A673 (cell line): ENCODE measurements at regions not wholly inside any gene's neighbourhood (a gene's known extent, or its start where the extent isn't known, plus 50 kb on each side); places are given as distances from the start of the nearest gene placed in this dataset.

ENCODE experiments used
- BruUV-seq: library from RNA; stranded (reverse); fragments of 400-500 nt; replicated peaks from 2 replicates; lab custom pipeline; 2021; lab: Mats Ljungman, UMichigan
- CTCF ChIA-PET: fragments of 300-600 bp; sonication (Branson Sonifier 250); formaldehyde crosslinking; loops from one replicate; lab custom pipeline; 2022; ENCODE audit warnings: antibody characterized with exemption; lab: Charles Lee
- POLR2A ChIA-PET: fragments of 300-600 bp; sonication (Branson Sonifier 250); formaldehyde crosslinking; loops from one replicate; lab custom pipeline; 2022; ENCODE audit warnings: antibody characterized with exemption; ENCODE audit not compliant: low non-redundant PET; lab: Charles Lee
- DNase-seq: peaks from one replicate; pipeline ENCODE4 v3.0.0-alpha.2; 2015; ENCODE audit warnings: low spot score
- H3K27ac ChIP-seq: fragments of 200-600 bp; sonication (generic); 2 replicates; pipeline ENCODE4 v1.5.1; 2016; ENCODE audit warnings: mixed run types, low read depth, mild to moderate bottlenecking, mixed read lengths, antibody characterized with exemption, low read length; ENCODE audit not compliant: poor library complexity, severe bottlenecking
- H3K27me3 ChIP-seq: fragments of 200-600 bp; sonication (generic); replicated peaks from 2 replicates; pipeline ENCODE4 v1.6.1; 2017; ENCODE audit warnings: mixed run types, low read depth, mild to moderate bottlenecking, mixed read lengths, antibody characterized with exemption, low read length; ENCODE audit not compliant: insufficient read depth, poor library complexity
- H3K36me3 ChIP-seq: fragments of 200-600 bp; sonication (generic); 2 replicates; pipeline ENCODE4 v1.6.1; 2016; ENCODE audit warnings: mixed run types, mild to moderate bottlenecking, mixed read lengths, antibody characterized with exemption, low read length; ENCODE audit not compliant: insufficient read depth, poor library complexity, severe bottlenecking
- H3K4me1 ChIP-seq: fragments of 200-600 bp; sonication (generic); 2 replicates; pipeline ENCODE4 v1.6.1; 2017; ENCODE audit warnings: mixed run types, mild to moderate bottlenecking, mixed read lengths, antibody characterized with exemption, low read length; ENCODE audit not compliant: insufficient read depth, poor library complexity, severe bottlenecking
- H3K4me3 ChIP-seq: fragments of 200-600 bp; sonication (generic); 2 replicates; pipeline ENCODE4 v1.5.1; 2016; ENCODE audit warnings: low read depth, mixed run types, mild to moderate bottlenecking, mixed read lengths, low read length; ENCODE audit not compliant: poor library complexity, severe bottlenecking
- H3K9me3 ChIP-seq: fragments of 200-600 bp; sonication (generic); 2 replicates; pipeline ENCODE4 v1.6.1; 2016; ENCODE audit warnings: mixed run types, low read depth, mild to moderate bottlenecking, mixed read lengths, antibody characterized with exemption, low read length; ENCODE audit not compliant: poor library complexity, severe bottlenecking
- CTCF ChIP-seq: fragments of 300-800, 200-600 bp; sonication (generic); conservative IDR thresholded peaks from 2 replicates; pipeline ENCODE4 v1.5.1; 2017; ENCODE audit warnings: low read depth, mild to moderate bottlenecking, antibody characterized with exemption, low read length, moderate library complexity, mixed read lengths
- EZH2 ChIP-seq: fragments of 200-600 bp; sonication (generic); IDR thresholded peaks from 2 replicates; pipeline ENCODE4 v1.6.1; 2017; ENCODE audit warnings: borderline replicate concordance, low read depth, mild to moderate bottlenecking, mixed read lengths, antibody characterized with exemption, low read length; ENCODE audit not compliant: poor library complexity, severe bottlenecking
- intact Hi-C: fragments of 100-400 bp; cut with micrococcal nuclease; formaldehyde crosslinking; loops from one replicate; pipeline ENCODE4 v1.10.0; 2022; ENCODE audit not compliant: unreplicated experiment

- Histone ChIP-seq H3K27me3 (no peaks in the 10 kb centered on the region), H3K27ac (no peak overlapping the region), H3K9me3 (no peaks in the 10 kb centered on the region), H3K4me3 (no peak overlapping the region), H3K36me3 (no peaks in the 10 kb centered on the region), H3K4me1 (no peaks in the 10 kb centered on the region)
- CTCF ChIA-PET, result no interaction called here
- DNase-seq, result no peak
- intact Hi-C loops, result no loop called here
- no peak for TF ChIP-seq CTCF
- TF ChIP-seq EZH2, result no peak
- POLR2A ChIA-PET, result no interaction called here
- no TSS peak for BruUV-seq
These were observed 926.3 kb downstream of the BRD1 start for GRCh38 chr22:48901324-48901723.

- no TSS peak for BruUV-seq
- no peak overlapping the region for H3K27ac ChIP-seq
- H3K36me3 ChIP-seq, result no peaks in the 10 kb centered on the region
- no peak overlapping the region for H3K4me3 ChIP-seq
- DNase-seq, result no peak
- POLR2A ChIA-PET, result no interaction called here
- no peak for TF ChIP-seq CTCF
- no peak for TF ChIP-seq EZH2
- no peaks in the 10 kb centered on the region for H3K4me1 ChIP-seq
- intact Hi-C loops, result no loop called here
- CTCF ChIA-PET, result no interaction called here
- no peaks in the 10 kb centered on the region for H3K9me3 ChIP-seq
- H3K27me3 ChIP-seq, result no peaks in the 10 kb centered on the region
These were observed 927.0 kb downstream of the BRD1 start for GRCh38 chr22:48900626-48901025.

- no peak for TF ChIP-seq CTCF
- TF ChIP-seq EZH2, result no peak
- H3K27me3 ChIP-seq, result no peaks in the 10 kb centered on the region
- no peaks in the 10 kb centered on the region for H3K36me3 ChIP-seq
- no peak overlapping the region for H3K27ac ChIP-seq
- ChIA-PET POLR2A (no interaction called here), CTCF (no interaction called here)
- H3K9me3 ChIP-seq, result no peaks in the 10 kb centered on the region
- H3K4me3 ChIP-seq, result no peak overlapping the region
- no peak for DNase-seq
- H3K4me1 ChIP-seq, result no peaks in the 10 kb centered on the region
- BruUV-seq, result no TSS peak
- intact Hi-C loops, result no loop called here
These were observed 927.4 kb downstream of the BRD1 start for GRCh38 chr22:48900327-48900597.
